HG03280 (cell line): ENCODE measurements at regions not wholly inside any gene's neighbourhood (a gene's known extent, or its start where the extent isn't known, plus 50 kb on each side); places are given as distances from the start of the nearest gene placed in this dataset.

Experiments used
- ATAC-seq: cut with Tn5 transposase; IDR thresholded peaks from one replicate; pipeline ENCODE4 v1.9.1; 2021; ENCODE audit warnings: mild to moderate bottlenecking, moderate library complexity; ENCODE audit not compliant: unreplicated experiment

GRCh38 chr13:59176775-59177174 is 987.0 kb downstream of the DIAPH3 start:
- no peak for ATAC-seq

- ATAC-seq = no peak
Observed at GRCh38 chr13:59178344-59178743, 985.4 kb downstream of the DIAPH3 start.

- ATAC-seq = no peak
Observed at GRCh38 chr13:59182241-59182640, 981.5 kb downstream of the DIAPH3 start.

GRCh38 chr13:59197397-59197796 is 966.3 kb downstream of the DIAPH3 start:
- no peak for ATAC-seq

- no peak for ATAC-seq
Observed at GRCh38 chr13:59201841-59202240, 961.9 kb downstream of the DIAPH3 start.

DNA sequence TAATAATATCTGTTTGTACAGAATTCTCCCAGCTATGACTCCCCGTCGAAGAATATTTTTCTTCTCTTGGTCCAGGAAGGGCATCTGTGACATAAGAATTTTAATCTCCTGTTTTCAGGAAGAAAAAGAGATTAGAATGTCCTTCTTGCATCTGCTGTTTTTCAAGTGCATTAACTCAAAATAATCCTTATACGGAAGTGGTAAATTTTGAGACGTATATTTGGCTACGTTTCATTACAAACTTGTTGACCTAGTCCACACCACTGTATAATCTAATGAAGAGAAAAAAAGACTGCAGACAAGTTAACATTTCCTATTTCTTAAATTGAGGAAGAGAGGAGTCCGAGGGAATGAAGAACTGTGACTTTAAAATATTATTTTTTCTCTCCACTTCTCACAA is 959.9 kb downstream of the DIAPH3 start:
- no peak for ATAC-seq

DNA sequence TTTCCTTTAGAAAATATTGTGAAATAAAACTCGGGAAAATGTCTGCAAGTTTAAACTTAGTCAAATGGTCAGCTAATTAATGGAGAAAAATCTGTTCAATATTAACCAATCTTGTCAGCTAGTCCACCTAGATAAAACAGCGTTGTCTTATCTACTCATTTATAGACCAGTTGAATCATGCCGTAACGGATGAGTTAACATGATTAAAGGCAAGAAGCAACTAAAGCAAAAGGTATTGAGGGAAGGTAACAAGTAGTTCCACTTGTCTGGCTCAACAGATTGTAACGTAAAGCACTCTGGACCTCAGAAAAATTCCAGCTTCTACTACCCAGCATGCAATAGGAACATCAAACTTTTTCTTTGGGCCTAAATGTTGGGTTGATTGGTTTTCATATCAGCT is 958.2 kb downstream of the DIAPH3 start:
- no peak for ATAC-seq

- ATAC-seq = no peak
Observed at GRCh38 chr13:59208405-59209195, 955.1 kb downstream of the DIAPH3 start.

- ATAC-seq = no peak
Observed at GRCh38 chr13:59210543-59210942, 953.2 kb downstream of the DIAPH3 start.

GRCh38 chr13:59211606-59212005 is 952.1 kb downstream of the DIAPH3 start:
- ATAC-seq = no peak

DNA sequence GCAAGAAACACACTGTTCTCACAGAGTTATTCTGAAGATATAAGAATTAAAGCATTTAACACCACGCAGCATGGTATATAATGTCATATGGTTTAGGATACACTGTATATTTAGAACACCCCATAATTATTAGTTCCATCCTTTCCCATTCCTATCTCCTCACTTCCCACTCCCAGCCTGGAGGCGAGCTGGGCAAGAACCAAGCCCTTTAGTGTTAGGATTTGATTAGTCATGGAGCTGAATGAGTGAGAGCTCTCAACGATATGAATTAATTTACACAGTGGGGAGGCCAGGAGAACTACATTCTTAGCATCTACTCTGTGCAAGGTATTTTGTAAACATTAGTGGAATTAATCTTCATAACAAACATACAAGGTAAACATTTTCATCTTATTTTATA is 934.3 kb downstream of the DIAPH3 start:
- ATAC-seq = no peak

DNA sequence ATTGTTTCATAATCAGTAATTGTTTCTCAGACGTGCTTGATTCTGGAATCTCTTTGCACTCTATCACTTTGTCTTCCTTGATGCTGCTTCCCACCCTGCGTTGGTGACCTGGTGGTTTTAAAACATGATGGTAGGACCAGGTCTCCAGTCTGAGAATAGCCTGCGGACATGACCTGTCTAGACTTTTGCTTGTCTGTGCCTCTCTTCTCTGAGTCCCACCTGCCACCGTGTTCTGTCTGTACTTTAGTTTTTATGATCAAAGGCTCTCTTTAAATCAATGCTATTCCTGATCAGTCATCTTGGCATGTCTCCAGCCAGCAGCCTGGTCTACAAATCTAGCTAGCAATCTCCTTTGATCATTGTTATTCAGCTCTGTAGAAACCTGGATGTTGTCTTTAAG is 933.9 kb downstream of the DIAPH3 start:
- ATAC-seq = no peak

- ATAC-seq = no peak
Observed at GRCh38 chr13:59230484-59231264, 933.1 kb downstream of the DIAPH3 start.

- no peak for ATAC-seq
Observed at GRCh38 chr13:59236309-59236919, 927.3 kb downstream of the DIAPH3 start.

- no peak for ATAC-seq
Observed at GRCh38 chr13:59236944-59237343, 926.8 kb downstream of the DIAPH3 start.

GRCh38 chr13:59247171-59247570 is 916.6 kb downstream of the DIAPH3 start:
- ATAC-seq = no peak

GRCh38 chr13:59250336-59251189 is 913.2 kb downstream of the DIAPH3 start:
- no peak for ATAC-seq

GRCh38 chr13:59259165-59260000 is 904.3 kb downstream of the DIAPH3 start:
- no peak for ATAC-seq

GRCh38 chr13:59261928-59262488 is 901.7 kb downstream of the DIAPH3 start:
- ATAC-seq = no peak

GRCh38 chr13:59263531-59263930 is 900.2 kb downstream of the DIAPH3 start:
- ATAC-seq = no peak
